NT2/D1 (cell line): ENCODE measurements at regions not wholly inside any gene's neighbourhood (a gene's known extent, or its start where the extent isn't known, plus 50 kb on each side); places are given as distances from the start of the nearest gene placed in this dataset.

Experiments used
- SUZ12 ChIP-seq: IDR thresholded peaks from 2 replicates; pipeline ENCODE4 v1.6.1; 2011; ENCODE audit not compliant: insufficient read length, insufficient read depth; ENCODE audit errors: extremely low read depth
- YY1 ChIP-seq: IDR thresholded peaks from 2 replicates; pipeline ENCODE4 v1.6.1; 2011; ENCODE audit not compliant: insufficient read length, insufficient read depth
- ZNF274 ChIP-seq: IDR thresholded peaks from 2 replicates; pipeline ENCODE4 v1.6.1; 2011; ENCODE audit warnings: mild to moderate bottlenecking, low read depth, low read length

DNA sequence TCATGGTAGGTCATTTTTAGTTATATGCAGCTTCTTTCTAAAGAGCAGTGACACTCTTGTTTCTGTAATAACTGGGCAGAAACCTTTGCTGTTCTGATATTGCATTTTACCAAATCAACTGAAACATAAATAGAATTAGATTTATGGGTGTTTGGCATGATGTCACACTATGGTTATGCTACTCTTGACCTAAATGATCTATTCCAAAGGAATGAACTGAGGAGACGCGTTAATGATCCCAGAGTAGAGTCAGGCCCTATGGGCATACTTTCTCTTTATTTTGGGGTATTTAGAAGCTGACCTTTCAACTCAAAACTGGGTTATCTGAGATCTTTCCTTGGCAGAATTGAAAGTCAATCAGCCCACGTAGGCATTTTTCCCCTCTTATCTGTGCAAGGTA lies 146.8 kb upstream of the ADAMTSL1 start:
- TF ChIP-seq SUZ12 (no peak), YY1 (no peak), ZNF274 (no peak)
